Breast epithelium (tissue), 3 donors: ENCODE measurements at regions not wholly inside any gene's neighbourhood (a gene's known extent, or its start where the extent isn't known, plus 50 kb on each side); places are given as distances from the start of the nearest gene placed in this dataset.

ENCODE experiments used
- POLR2A ChIP-seq: fragments of 450-650 bp; IDR thresholded peaks from one replicate; pipeline ENCODE4 v1.6.1; 2016; ENCODE audit warnings: antibody characterized with exemption, mild to moderate bottlenecking, moderate library complexity
- POLR2AphosphoS5 ChIP-seq, 3 donors: sonication (generic); formaldehyde crosslinking; IDR thresholded peaks; one replicate each; pipeline ENCODE4 v1.6.1; 2017; ENCODE audit warnings: antibody characterized with exemption in 3 of 3
- TF ChIP-seq, protein P1 (sequence below), 3 donors: fragments of 450-650 bp; IDR thresholded peaks; one replicate each; pipeline ENCODE4 v1.5.1; 2016 to 2017; ENCODE audit warnings: antibody characterized with exemption in 3 of 3, mild to moderate bottlenecking in 3 of 3, moderate library complexity in 3 of 3

DNA sequence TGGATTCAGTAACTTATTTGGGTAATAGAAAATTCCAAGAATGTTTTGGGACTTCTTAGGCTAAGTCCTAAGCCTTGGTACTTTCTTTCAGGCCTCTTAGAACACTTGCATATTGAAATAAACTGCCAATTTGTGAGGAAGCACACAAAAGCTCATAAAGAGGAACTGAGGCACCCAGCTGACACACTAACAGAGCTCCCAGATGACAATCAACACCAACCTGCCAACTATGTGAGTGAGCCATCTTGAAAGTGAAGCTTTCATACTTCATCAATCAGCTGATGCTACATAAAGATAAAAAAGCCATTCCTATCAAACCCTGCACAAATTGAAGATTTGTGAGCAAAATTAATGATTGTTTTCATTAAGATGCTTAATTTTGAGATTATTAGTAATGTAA is 832.5 kb upstream of the EPHA7 start:
- TF ChIP-seq, protein P1, sequence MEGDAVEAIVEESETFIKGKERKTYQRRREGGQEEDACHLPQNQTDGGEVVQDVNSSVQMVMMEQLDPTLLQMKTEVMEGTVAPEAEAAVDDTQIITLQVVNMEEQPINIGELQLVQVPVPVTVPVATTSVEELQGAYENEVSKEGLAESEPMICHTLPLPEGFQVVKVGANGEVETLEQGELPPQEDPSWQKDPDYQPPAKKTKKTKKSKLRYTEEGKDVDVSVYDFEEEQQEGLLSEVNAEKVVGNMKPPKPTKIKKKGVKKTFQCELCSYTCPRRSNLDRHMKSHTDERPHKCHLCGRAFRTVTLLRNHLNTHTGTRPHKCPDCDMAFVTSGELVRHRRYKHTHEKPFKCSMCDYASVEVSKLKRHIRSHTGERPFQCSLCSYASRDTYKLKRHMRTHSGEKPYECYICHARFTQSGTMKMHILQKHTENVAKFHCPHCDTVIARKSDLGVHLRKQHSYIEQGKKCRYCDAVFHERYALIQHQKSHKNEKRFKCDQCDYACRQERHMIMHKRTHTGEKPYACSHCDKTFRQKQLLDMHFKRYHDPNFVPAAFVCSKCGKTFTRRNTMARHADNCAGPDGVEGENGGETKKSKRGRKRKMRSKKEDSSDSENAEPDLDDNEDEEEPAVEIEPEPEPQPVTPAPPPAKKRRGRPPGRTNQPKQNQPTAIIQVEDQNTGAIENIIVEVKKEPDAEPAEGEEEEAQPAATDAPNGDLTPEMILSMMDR (IDR thresholded peaks at IDR 0.05): no peak
- no peak for TF ChIP-seq POLR2A
- TF ChIP-seq POLR2AphosphoS5 (IDR thresholded peaks at IDR 0.05): no peak
